Motor neuron (in vitro differentiated cells): ENCODE measurements at regions not wholly inside any gene's neighbourhood (a gene's known extent, or its start where the extent isn't known, plus 50 kb on each side); places are given as distances from the start of the nearest gene placed in this dataset.

Experiments used
- ATAC-seq, 8 experiments: fragments of 200-7000 bp; cut with Tn5 transposase; replicated peaks in 6 of 8; 2 replicates each; pipeline ENCODE4 v1.8.0; 2021; ENCODE audit warnings: mild to moderate bottlenecking in 8 of 8, moderate library complexity in 8 of 8
- H3K27ac ChIP-seq, 2 donors: fragments of 250-450 bp; sonication (Bioruptor Pico); 2 replicates each; pipeline ENCODE4 v1.9.0; 2021; ENCODE audit warnings: antibody characterized with exemption in 2 of 2, mild to moderate bottlenecking in 2 of 2, moderate library complexity in 1 of 2
- H3K4me1 ChIP-seq, 2 donors: fragments of 250-450 bp; sonication (Bioruptor Pico); replicated peaks in 1 of 2; 2 replicates each; pipeline ENCODE4 v1.6.1; 2021; ENCODE audit warnings: antibody characterized with exemption in 2 of 2, mild to moderate bottlenecking in 2 of 2, moderate library complexity in 1 of 2
- H3K4me3 ChIP-seq, 5 donors: fragments of 250-450 bp; sonication (Bioruptor Pico); 2 replicates each; pipeline ENCODE4 v1.9.0; 2021; ENCODE audit warnings: antibody characterized with exemption in 5 of 5, mild to moderate bottlenecking in 5 of 5, moderate library complexity in 4 of 5
- WGBS, 10 experiments: fragments of 450-650 bp; shearing (Covaris generic); methylation state at CpG; one replicate each; pipeline ENCODE4 v1.0.0; 2022; 5-methylcytosine and 5-hydroxymethylcytosine counted together
- in situ Hi-C, 9 experiments: fragments of 400-800 bp; cut with MboI; loops; one replicate each; pipeline ENCODE4 v1.15.0; 2021; ENCODE audit warnings: low sequenced_read_pairs in 9 of 9, low pct_unique_long_range_greater_than_20kb in 2 of 9; ENCODE audit not compliant: unreplicated experiment in 9 of 9

- Histone ChIP-seq H3K4me1 (no peaks in the 10 kb centered on the region), H3K4me3 (no peak overlapping the region), H3K27ac (no peak overlapping the region)
- WGBS, 10 experiments = 74 to 94% (median 86%) methylated on average over 3 to 9 of the region's 9 CpGs
- in situ Hi-C loops = no loop called here
- ATAC-seq = no peak
Observed at GRCh38 chr16:80016731-80017326, 416.3 kb upstream of the MAF start.

GRCh38 chr16:80015566-80015965, 415.0 kb upstream of the MAF start:
- WGBS, 10 experiments = 44 to 100% (median 88%) methylated on average over 1 to 6 of the region's 6 CpGs; no CpG with 5 or more reads in 3 of the 10 experiments
- Histone ChIP-seq H3K4me1 (no peaks in the 10 kb centered on the region), H3K4me3 (no peak overlapping the region), H3K27ac (no peak overlapping the region)
- peak in 1 of 8 experiments; percentile 35 for ATAC-seq
- in situ Hi-C loops = no loop called here

- Histone ChIP-seq H3K27ac (no peak overlapping the region), H3K4me1 (no peaks in the 10 kb centered on the region), H3K4me3 (no peak overlapping the region)
- ATAC-seq = peak in 2 of 8 experiments; percentile 36 to 92
- WGBS, 10 experiments = 0 to 100% (median 20%) methylated on average over 1 of the region's 1 CpG; no CpG with 5 or more reads in 3 of the 10 experiments
- in situ Hi-C loops = no loop called here
Observed at GRCh38 chr16:80014241-80014939, 413.9 kb upstream of the MAF start.

GRCh38 chr16:80012586-80012985, 412.0 kb upstream of the MAF start:
- WGBS, 10 experiments = 25 to 93% (median 48%) methylated on average over 1 to 3 of the region's 3 CpGs
- no peak overlapping the region for H3K4me3 ChIP-seq
- peak in 1 of 8 experiments; percentile 18 for ATAC-seq
- no peaks in the 10 kb centered on the region for H3K4me1 ChIP-seq
- no peak overlapping the region for H3K27ac ChIP-seq
- in situ Hi-C loops = no loop called here

GRCh38 chr16:80009971-80010659, 409.6 kb upstream of the MAF start:
- Histone ChIP-seq H3K4me3 (no peak overlapping the region), H3K4me1 (peaks cover 0 to 4% of the 10 kb centered on the region in 2 donors), H3K27ac (no peak overlapping the region)
- in situ Hi-C loops = no loop called here
- 0 to 100% (median 28%) methylated on average over 1 to 4 of the region's 4 CpGs; no CpG with 5 or more reads in 2 of the 10 experiments for WGBS, 10 experiments
- peak in 3 of 8 experiments; percentile 7 to 32 (median 22) for ATAC-seq

GRCh38 chr16:80008857-80009256, 408.3 kb upstream of the MAF start:
- 33 to 100% (median 88%) methylated on average over 1 to 2 of the region's 2 CpGs; no CpG with 5 or more reads in 1 of the 10 experiments for WGBS, 10 experiments
- Histone ChIP-seq H3K4me3 (no peak overlapping the region), H3K4me1 (peaks cover 0 to 4% of the 10 kb centered on the region in 2 donors), H3K27ac (no peak overlapping the region)
- no peak for ATAC-seq
- in situ Hi-C loops = no loop called here

GRCh38 chr16:80007231-80007630, 406.7 kb upstream of the MAF start:
- in situ Hi-C loops = no loop called here
- Histone ChIP-seq H3K27ac (no peak overlapping the region), H3K4me1 (peaks cover 0 to 4% of the 10 kb centered on the region in 2 donors), H3K4me3 (no peak overlapping the region)
- ATAC-seq = no peak
- WGBS, 10 experiments = 33 to 93% (median 75%) methylated on average over 1 to 4 of the region's 4 CpGs; no CpG with 5 or more reads in 2 of the 10 experiments

- WGBS, 10 experiments = 4 to 100% (median 48%) methylated on average over 1 to 13 of the region's 17 CpGs; no CpG with 5 or more reads in 1 of the 10 experiments
- peak; percentile 46 to 98 (median 94) for ATAC-seq
Observed at GRCh38 chr16:80006241-80007215, 406.0 kb upstream of the MAF start.

GRCh38 chr16:80004113-80004512, 403.6 kb upstream of the MAF start:
- in situ Hi-C loops = no loop called here
- H3K27ac ChIP-seq = no peak overlapping the region
- WGBS, 10 experiments = 96 to 100% (median 100%) methylated on average over 1 to 6 of the region's 6 CpGs; no CpG with 5 or more reads in 5 of the 10 experiments
- H3K4me1 ChIP-seq = peaks cover 0 to 4% of the 10 kb centered on the region in 2 donors
- H3K4me3 ChIP-seq = no peak overlapping the region
- no peak for ATAC-seq

More at GRCh38 chr16:80006241-80007215, 406.0 kb upstream of the MAF start:
- H3K4me3 ChIP-seq = no peak overlapping the region
- in situ Hi-C loops = no loop called here
- H3K27ac ChIP-seq = no peak overlapping the region
- peaks cover 0 to 4% of the 10 kb centered on the region in 2 donors for H3K4me1 ChIP-seq

GRCh38 chr16:80002261-80002660, 401.7 kb upstream of the MAF start:
- ATAC-seq = no peak
- peaks cover 0 to 4% of the 10 kb centered on the region in 2 donors for H3K4me1 ChIP-seq
- in situ Hi-C loops = no loop called here
- no peak overlapping the region for H3K4me3 ChIP-seq
- no peak overlapping the region for H3K27ac ChIP-seq
- WGBS, 10 experiments = 79 to 100% (median 85%) methylated on average over 1 to 2 of the region's 2 CpGs

GRCh38 chr16:79998143-79998542, 397.6 kb upstream of the MAF start:
- in situ Hi-C loops = no loop called here
- Histone ChIP-seq H3K4me1 (peaks cover 7 to 14% of the 10 kb centered on the region in 2 donors), H3K4me3 (no peak overlapping the region), H3K27ac (no peak overlapping the region)
- 60 to 100% (median 99%) methylated on average over 1 to 4 of the region's 4 CpGs; no CpG with 5 or more reads in 2 of the 10 experiments for WGBS, 10 experiments
- no peak for ATAC-seq

- no peak for ATAC-seq
- peaks cover 10 to 21% of the 10 kb centered on the region in 2 donors for H3K4me1 ChIP-seq
- H3K27ac ChIP-seq = no peak overlapping the region
- WGBS, 10 experiments = 33 to 100% (median 84%) methylated on average over 1 to 6 of the region's 6 CpGs; no CpG with 5 or more reads in 1 of the 10 experiments
- no peak overlapping the region for H3K4me3 ChIP-seq
- in situ Hi-C loops = no loop called here
Observed at GRCh38 chr16:79997257-79997656, 396.7 kb upstream of the MAF start.
